NT2/D1 (cell line): ENCODE measurements at regions not wholly inside any gene's neighbourhood (a gene's known extent, or its start where the extent isn't known, plus 50 kb on each side); places are given as distances from the start of the nearest gene placed in this dataset.

Experiments
- SUZ12 ChIP-seq: IDR thresholded peaks from 2 replicates; pipeline ENCODE4 v1.6.1; 2011; ENCODE audit not compliant: insufficient read length, insufficient read depth; ENCODE audit errors: extremely low read depth
- YY1 ChIP-seq: IDR thresholded peaks from 2 replicates; pipeline ENCODE4 v1.6.1; 2011; ENCODE audit not compliant: insufficient read length, insufficient read depth
- ZNF274 ChIP-seq: IDR thresholded peaks from 2 replicates; pipeline ENCODE4 v1.6.1; 2011; ENCODE audit warnings: mild to moderate bottlenecking, low read depth, low read length

DNA sequence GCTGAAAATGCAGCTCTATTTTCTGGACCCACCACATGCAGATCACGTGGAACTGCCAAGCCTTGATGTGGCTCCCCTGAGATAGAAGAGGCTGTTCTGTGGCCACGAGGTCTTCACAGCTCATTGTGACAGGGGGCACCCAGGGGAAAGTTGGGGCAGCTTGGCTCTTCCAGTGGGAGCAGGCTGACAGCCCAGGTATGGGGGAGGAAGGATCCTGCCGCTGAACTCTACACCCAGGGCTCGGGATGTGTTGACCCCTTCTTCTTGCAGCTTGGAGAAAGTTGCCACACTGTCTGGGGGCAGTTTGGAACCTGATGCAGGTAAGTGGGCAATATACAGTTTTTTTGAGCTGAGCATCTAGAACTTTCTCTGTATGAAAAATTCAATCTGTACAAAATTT lies 133.6 kb upstream of the PITX1 start:
- TF ChIP-seq YY1, result no peak
- TF ChIP-seq ZNF274, result no peak
- TF ChIP-seq SUZ12, result no peak
